Neutrophil (primary cell): ENCODE measurements at regions not wholly inside any gene's neighbourhood (a gene's known extent, or its start where the extent isn't known, plus 50 kb on each side); places are given as distances from the start of the nearest gene placed in this dataset.

Experiments
- H3K27ac ChIP-seq: fragments of 200-600 bp; sonication (generic); 2 replicates; pipeline ENCODE4 v1.5.1; 2016; ENCODE audit warnings: mild to moderate bottlenecking, moderate library complexity
- H3K27me3 ChIP-seq: fragments of 200-600 bp; sonication (generic); 2 replicates; pipeline ENCODE4 v1.6.0; 2016; ENCODE audit warnings: mild to moderate bottlenecking
- H3K36me3 ChIP-seq: fragments of 200-600 bp; sonication (generic); 2 replicates; pipeline ENCODE4 v1.5.1; 2017
- H3K4me1 ChIP-seq, 2 experiments: fragments of 200-600 bp in 1 of 2; sonication (generic) in 1 of 2; 1 replicate in 1 of 2; 2 replicates in 1 of 2; pipeline versions ENCODE4 v1.5.1 to v1.6.1; 2013 to 2016; ENCODE audit warnings: low read depth in 1 of 2, low read length in 1 of 2, mild to moderate bottlenecking in 1 of 2, moderate library complexity in 1 of 2; ENCODE audit not compliant: control insufficient read depth in 1 of 2, insufficient read depth in 1 of 2
- H3K4me3 ChIP-seq, 2 experiments: fragments of 200-600 bp in 1 of 2; sonication (generic) in 1 of 2; 1 replicate in 1 of 2; 2 replicates in 1 of 2; pipeline ENCODE4 v1.5.1; 2013 to 2016; ENCODE audit warnings: low read depth in 1 of 2, low read length in 1 of 2, mild to moderate bottlenecking in 1 of 2, moderate library complexity in 1 of 2
- H3K9me3 ChIP-seq: fragments of 200-600 bp; sonication (generic); 2 replicates; pipeline ENCODE4 v1.5.1; 2016
- TF ChIP-seq, protein P1 (sequence below): fragments of 200-600 bp; sonication (generic); IDR thresholded peaks from 2 replicates; pipeline ENCODE4 v1.5.1; 2016; ENCODE audit warnings: antibody characterized with exemption

DNA sequence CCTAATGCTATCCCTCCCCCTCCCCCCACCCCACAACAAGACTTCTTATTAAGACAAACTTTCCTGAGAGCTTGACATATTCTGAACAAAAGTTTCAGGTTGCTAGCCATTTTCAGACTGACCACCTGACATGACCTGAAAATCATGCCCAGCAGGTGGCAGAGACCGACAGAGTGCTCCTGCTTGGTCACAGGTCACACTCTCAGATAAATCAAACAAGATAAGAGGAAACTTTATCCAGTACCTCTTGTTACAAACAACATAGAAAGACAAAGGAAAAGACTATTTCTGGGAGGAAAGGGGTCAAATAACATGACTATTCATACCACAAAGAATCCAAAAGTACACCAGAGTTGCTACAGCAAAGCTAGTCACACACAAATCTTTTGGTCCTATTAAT lies 107.4 kb downstream of the TMEM200C start:
- Histone ChIP-seq H3K9me3 (no peaks in the 10 kb centered on the region), H3K4me1 (no peaks in the 10 kb centered on the region), H3K27ac (no peak overlapping the region), H3K4me3 (no peak overlapping the region), H3K36me3 (no peaks in the 10 kb centered on the region), H3K27me3 (no peaks in the 10 kb centered on the region)
- TF ChIP-seq, protein P1, sequence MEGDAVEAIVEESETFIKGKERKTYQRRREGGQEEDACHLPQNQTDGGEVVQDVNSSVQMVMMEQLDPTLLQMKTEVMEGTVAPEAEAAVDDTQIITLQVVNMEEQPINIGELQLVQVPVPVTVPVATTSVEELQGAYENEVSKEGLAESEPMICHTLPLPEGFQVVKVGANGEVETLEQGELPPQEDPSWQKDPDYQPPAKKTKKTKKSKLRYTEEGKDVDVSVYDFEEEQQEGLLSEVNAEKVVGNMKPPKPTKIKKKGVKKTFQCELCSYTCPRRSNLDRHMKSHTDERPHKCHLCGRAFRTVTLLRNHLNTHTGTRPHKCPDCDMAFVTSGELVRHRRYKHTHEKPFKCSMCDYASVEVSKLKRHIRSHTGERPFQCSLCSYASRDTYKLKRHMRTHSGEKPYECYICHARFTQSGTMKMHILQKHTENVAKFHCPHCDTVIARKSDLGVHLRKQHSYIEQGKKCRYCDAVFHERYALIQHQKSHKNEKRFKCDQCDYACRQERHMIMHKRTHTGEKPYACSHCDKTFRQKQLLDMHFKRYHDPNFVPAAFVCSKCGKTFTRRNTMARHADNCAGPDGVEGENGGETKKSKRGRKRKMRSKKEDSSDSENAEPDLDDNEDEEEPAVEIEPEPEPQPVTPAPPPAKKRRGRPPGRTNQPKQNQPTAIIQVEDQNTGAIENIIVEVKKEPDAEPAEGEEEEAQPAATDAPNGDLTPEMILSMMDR: no peak

DNA sequence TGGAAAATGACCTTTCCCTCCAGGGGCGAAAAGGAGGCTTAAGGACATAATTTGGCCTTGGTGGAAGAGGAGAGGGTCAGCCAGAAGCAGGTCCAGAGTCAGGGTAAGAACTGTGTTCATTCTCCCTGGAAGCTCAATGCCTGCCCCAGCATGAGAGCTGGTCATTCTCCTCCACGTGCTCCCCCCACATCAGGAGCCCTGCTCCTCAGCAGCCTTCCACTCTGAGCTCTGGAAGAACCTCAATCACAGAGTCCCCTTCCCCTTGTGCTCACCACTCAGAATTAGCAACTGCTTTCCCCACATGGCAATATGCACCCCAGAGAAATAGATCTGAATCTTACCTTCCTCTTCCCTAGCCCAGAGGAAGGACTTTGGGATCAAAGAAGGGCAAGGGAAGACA lies 115.4 kb downstream of the TMEM200C start:
- Histone ChIP-seq H3K9me3 (no peaks in the 10 kb centered on the region), H3K36me3 (no peaks in the 10 kb centered on the region), H3K27ac (no peak overlapping the region), H3K4me3 (no peak overlapping the region), H3K4me1 (no peaks in the 10 kb centered on the region), H3K27me3 (no peaks in the 10 kb centered on the region)
- TF ChIP-seq, protein P1: no peak

DNA sequence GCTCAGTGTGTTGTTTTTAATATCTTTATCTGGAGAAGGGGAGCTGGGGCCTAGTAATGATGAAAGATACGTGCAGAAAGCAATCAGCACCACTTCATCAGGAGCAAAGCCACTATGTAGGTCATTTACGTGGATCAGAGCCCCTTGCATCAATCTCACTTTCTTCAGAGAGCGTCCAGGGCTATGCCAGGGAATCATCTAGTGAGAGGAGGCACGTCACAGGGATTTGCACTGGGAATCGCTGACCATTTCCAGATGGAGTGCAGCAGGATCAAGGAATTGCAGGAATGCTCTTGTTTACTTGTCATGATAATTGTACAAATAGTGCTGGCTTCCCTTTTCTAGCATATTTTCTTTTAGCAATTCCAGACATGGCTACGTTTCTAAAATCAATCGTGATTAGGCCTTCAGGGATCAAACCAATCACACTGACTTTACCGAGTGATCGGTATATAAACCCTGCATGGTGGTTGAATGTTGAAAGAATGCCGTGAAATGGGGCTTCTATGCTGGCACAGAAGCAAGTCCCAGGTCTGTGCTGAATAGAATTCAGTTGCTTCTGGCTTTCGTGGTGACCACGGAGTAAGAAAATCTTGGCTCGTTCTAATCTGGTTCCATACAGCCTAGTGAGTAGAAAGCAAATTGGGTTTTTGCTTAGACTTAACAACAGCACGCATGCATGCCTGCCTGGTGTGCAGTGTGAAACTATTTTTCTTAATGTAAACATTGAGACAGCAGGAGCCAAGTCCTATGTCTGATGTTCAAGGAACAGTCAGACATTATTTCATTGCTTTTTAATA lies 122.8 kb downstream of the TMEM200C start:
- Histone ChIP-seq H3K9me3 (no peaks in the 10 kb centered on the region), H3K4me1 (no peaks in the 10 kb centered on the region), H3K4me3 (no peak overlapping the region), H3K36me3 (no peaks in the 10 kb centered on the region), H3K27me3 (no peaks in the 10 kb centered on the region), H3K27ac (no peak overlapping the region)
- TF ChIP-seq, protein P1: no peak

DNA sequence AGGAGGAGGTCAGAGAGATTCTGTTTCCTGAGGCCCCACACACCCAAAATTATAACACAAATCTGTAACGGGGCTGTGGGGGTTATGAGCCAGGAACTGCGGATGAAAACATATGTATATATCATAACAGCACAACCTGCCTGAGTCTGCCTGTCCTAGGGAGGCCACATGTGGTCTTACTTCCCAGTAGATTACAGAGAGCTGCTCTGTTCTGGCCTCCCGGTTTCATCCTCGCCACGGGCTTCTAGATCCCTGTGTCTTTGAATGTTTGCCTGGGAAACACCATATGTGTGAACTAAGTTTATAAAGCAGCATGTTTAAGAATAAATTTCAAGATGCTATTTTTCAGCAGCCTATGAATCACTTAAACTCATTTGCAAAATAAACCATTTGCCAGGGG lies 124.0 kb downstream of the TMEM200C start:
- Histone ChIP-seq H3K9me3 (no peaks in the 10 kb centered on the region), H3K4me3 (no peak overlapping the region), H3K36me3 (no peaks in the 10 kb centered on the region), H3K27ac (no peak overlapping the region), H3K4me1 (no peaks in the 10 kb centered on the region), H3K27me3 (no peaks in the 10 kb centered on the region)
- TF ChIP-seq, protein P1: no peak

DNA sequence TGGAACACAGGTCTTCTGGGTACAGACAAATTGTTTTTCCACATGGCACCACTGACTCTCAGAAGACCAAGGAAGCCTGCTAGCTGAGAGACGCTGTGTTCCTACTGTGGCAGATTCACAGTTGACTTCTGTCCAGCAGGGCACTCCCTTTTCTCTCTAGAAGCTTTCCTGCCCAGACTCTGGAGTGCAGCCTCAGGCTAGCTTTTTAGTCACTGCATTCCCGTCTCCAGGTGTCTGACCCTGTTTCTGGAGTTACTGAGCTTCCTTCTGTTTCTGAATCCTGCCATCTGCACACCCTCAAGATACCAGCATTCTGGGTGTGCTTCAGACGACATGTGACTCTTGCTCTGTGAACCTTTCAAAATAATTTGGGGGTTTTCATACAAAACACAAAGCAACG lies 125.1 kb downstream of the TMEM200C start:
- Histone ChIP-seq H3K27ac (no peak overlapping the region), H3K36me3 (no peaks in the 10 kb centered on the region), H3K4me1 (no peaks in the 10 kb centered on the region), H3K9me3 (no peaks in the 10 kb centered on the region), H3K27me3 (no peaks in the 10 kb centered on the region), H3K4me3 (no peak overlapping the region)
- TF ChIP-seq, protein P1: no peak
